ENCODE measurements at regions not wholly inside any gene's neighbourhood (a gene's known extent, or its start where the extent isn't known, plus 50 kb on each side); places are given as distances from the start of the nearest gene placed in this dataset.

DNA sequence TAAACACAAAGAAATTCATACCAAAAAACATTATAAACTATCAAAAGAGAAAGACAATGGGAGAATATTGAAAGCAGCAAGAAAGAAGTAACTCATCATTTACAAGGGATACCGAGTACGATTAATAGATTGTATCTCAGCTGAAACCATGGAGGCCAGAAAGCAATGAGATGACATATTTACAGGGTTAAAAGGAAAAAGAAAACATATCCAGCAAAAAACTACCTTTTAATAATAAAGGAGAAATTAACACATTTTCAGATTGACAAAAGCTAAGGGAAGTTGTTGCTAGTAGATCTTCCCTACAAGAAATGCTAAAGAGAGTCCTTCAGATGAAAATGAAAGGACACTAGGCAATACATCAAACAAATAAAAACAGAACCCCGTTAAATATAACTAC, 364.8 kb upstream of the TNC start:
- TF ChIP-seq ZNF747 (CRISPR knock-in tag; IDR thresholded peaks at IDR 0.05; ENCODE audit: borderline replicate concordance) (no peak), CTCF (CRISPR knock-in tag; IDR thresholded peaks at IDR 0.05) (no peak), DNMT3B (CRISPR knock-in tag; conservative IDR thresholded peaks at IDR 0.05) (no peak), NFE2L1 (CRISPR knock-in tag; IDR thresholded peaks at IDR 0.05; ENCODE audit: borderline replicate concordance) (no peak), HNRNPH1 (optimal IDR thresholded peaks at IDR 0.05; ENCODE audit: low read depth, low read length) (no peak), FOXO4 (CRISPR knock-in tag; conservative IDR thresholded peaks at IDR 0.05) (no peak), ZNF230 (CRISPR knock-in tag; IDR thresholded peaks at IDR 0.05) (no peak), HNF4A (CRISPR knock-in tag; IDR thresholded peaks at IDR 0.05) (no peak), USF2 (IDR thresholded peaks at IDR 0.05; ENCODE audit: low read depth, low read length) (no peak), USF2 (CRISPR knock-in tag; IDR thresholded peaks at IDR 0.05; ENCODE audit: borderline replicate concordance) (no peak), CHCHD3 (CRISPR knock-in tag; IDR thresholded peaks at IDR 0.05) (no peak)
